GM23248 (cell line): ENCODE measurements at regions not wholly inside any gene's neighbourhood (a gene's known extent, or its start where the extent isn't known, plus 50 kb on each side); places are given as distances from the start of the nearest gene placed in this dataset.

Experiments
- DNase-seq: peaks from one replicate; pipeline ENCODE4 v3.0.0-alpha.2; 2015
- H2AFZ ChIP-seq: fragments of 200-600 bp; sonication (generic); 2 replicates; pipeline ENCODE4 v1.6.1; 2016; ENCODE audit warnings: antibody characterized with exemption
- H3F3A ChIP-seq: fragments of 200-600 bp; sonication (generic); 2 replicates; pipeline ENCODE4 v1.6.1; 2016; ENCODE audit warnings: mild to moderate bottlenecking, antibody characterized with exemption, mixed run types; ENCODE audit not compliant: insufficient read depth
- H3K27ac ChIP-seq: fragments of 200-600 bp; sonication (generic); 2 replicates; pipeline ENCODE4 v1.5.1; 2016; ENCODE audit warnings: mild to moderate bottlenecking
- H3K27me3 ChIP-seq: fragments of 200-600 bp; sonication (generic); replicated peaks from 2 replicates; pipeline ENCODE4 v1.6.1; 2016; ENCODE audit warnings: mild to moderate bottlenecking; ENCODE audit not compliant: insufficient read depth
- H3K36me3 ChIP-seq: fragments of 200-600 bp; sonication (generic); 2 replicates; pipeline ENCODE4 v1.6.1; 2016; ENCODE audit warnings: low read depth, mild to moderate bottlenecking
- H3K4me1 ChIP-seq: fragments of 200-600 bp; sonication (generic); 2 replicates; pipeline ENCODE4 v1.6.1; 2016; ENCODE audit warnings: mild to moderate bottlenecking; ENCODE audit not compliant: insufficient read depth
- H3K4me2 ChIP-seq: fragments of 200-600 bp; sonication (generic); one replicate; pipeline ENCODE4 v1.6.1; 2016; ENCODE audit warnings: mild to moderate bottlenecking; ENCODE audit not compliant: unreplicated experiment
- H3K4me3 ChIP-seq: fragments of 200-600 bp; sonication (generic); 2 replicates; pipeline ENCODE4 v1.5.1; 2016; ENCODE audit warnings: mild to moderate bottlenecking
- H3K79me2 ChIP-seq: fragments of 200-600 bp; sonication (generic); 2 replicates; pipeline ENCODE4 v1.6.1; 2016; ENCODE audit warnings: mild to moderate bottlenecking; ENCODE audit not compliant: insufficient read depth
- H3K9ac ChIP-seq: fragments of 200-600 bp; sonication (generic); 2 replicates; pipeline ENCODE4 v1.6.1; 2016; ENCODE audit warnings: mild to moderate bottlenecking
- H3K9me2 ChIP-seq: fragments of 200-600 bp; sonication (generic); 2 replicates; pipeline ENCODE4 v1.6.1; 2016; ENCODE audit warnings: mixed run types, mild to moderate bottlenecking, moderate library complexity; ENCODE audit not compliant: insufficient read depth
- H3K9me3 ChIP-seq: fragments of 200-600 bp; sonication (generic); one replicate; pipeline ENCODE4 v1.6.1; 2017; ENCODE audit warnings: low read depth
- H4K20me1 ChIP-seq: fragments of 200-600 bp; sonication (generic); 2 replicates; pipeline ENCODE4 v1.6.0; 2016; ENCODE audit not compliant: insufficient read depth
- EZH2 ChIP-seq: fragments of 200-600 bp; sonication (generic); IDR thresholded peaks from 2 replicates; pipeline ENCODE4 v1.6.1; 2018; ENCODE audit warnings: antibody characterized with exemption, mild to moderate bottlenecking; ENCODE audit not compliant: insufficient read depth, poor library complexity, severe bottlenecking
- EZH2phosphoT487 ChIP-seq: fragments of 200-600 bp; sonication (generic); IDR thresholded peaks from 2 replicates; pipeline ENCODE4 v1.6.1; 2018; ENCODE audit warnings: antibody characterized with exemption, moderate library complexity, mild to moderate bottlenecking, low read depth; ENCODE audit not compliant: insufficient read depth
- WGBS, 2 experiments: methylation state at CpG; one replicate each; pipeline ENCODE4 v1.1.6; 2015 to 2017; ENCODE audit warnings: low lambda C conversion rate in 2 of 2, low coverage in 1 of 2; ENCODE audit errors: missing lambda C conversion rate in 2 of 2; 5-methylcytosine and 5-hydroxymethylcytosine counted together
- in situ Hi-C: fragments of 300-500 bp; cut with MboI; formaldehyde crosslinking; loops from 2 replicates; pipeline ENCODE4 v1.15.0; 2020

GRCh38 chr12:77569876-77570275 is 260.8 kb upstream of the NAV3 start:
- Histone ChIP-seq H4K20me1 (no peaks in the 10 kb centered on the region), H3K4me2 (no peak overlapping the region), H3K27me3 (no peaks in the 10 kb centered on the region), H3K9me2 (no peaks in the 10 kb centered on the region), H3K4me1 (no peaks in the 10 kb centered on the region), H2AFZ (no peak overlapping the region), H3K9ac (no peak overlapping the region), H3K79me2 (no peaks in the 10 kb centered on the region), H3K9me3 (no peaks in the 10 kb centered on the region), H3K4me3 (no peak overlapping the region), H3K27ac (no peak overlapping the region), H3F3A (no peaks in the 10 kb centered on the region), H3K36me3 (no peaks in the 10 kb centered on the region)
- WGBS, 2 experiments = 77 to 80% methylated on average over 3 of the region's 3 CpGs
- in situ Hi-C loops = no loop called here
- no peak for TF ChIP-seq EZH2
- TF ChIP-seq EZH2phosphoT487 = no peak
- DNase-seq = no peak

- Histone ChIP-seq H3K9me2 (no peaks in the 10 kb centered on the region), H3K36me3 (no peaks in the 10 kb centered on the region), H3K79me2 (no peaks in the 10 kb centered on the region), H3K9me3 (no peaks in the 10 kb centered on the region), H4K20me1 (no peaks in the 10 kb centered on the region), H3F3A (no peaks in the 10 kb centered on the region), H3K4me3 (no peak overlapping the region), H3K27me3 (no peaks in the 10 kb centered on the region), H3K9ac (no peak overlapping the region), H2AFZ (no peak overlapping the region), H3K4me2 (no peak overlapping the region), H3K4me1 (no peaks in the 10 kb centered on the region), H3K27ac (no peak overlapping the region)
- in situ Hi-C loops = no loop called here
- WGBS, 2 experiments = 87% methylated on average over 6 of the region's 6 CpGs
- no peak for TF ChIP-seq EZH2phosphoT487
- TF ChIP-seq EZH2 = no peak
- DNase-seq = no peak
These were observed 270.0 kb upstream of the NAV3 start for GRCh38 chr12:77560714-77561113.

- 86 to 87% methylated on average over 12 of the region's 12 CpGs for WGBS, 2 experiments
- Histone ChIP-seq H3K9me2 (no peaks in the 10 kb centered on the region), H3K27ac (no peak overlapping the region), H3K4me2 (no peak overlapping the region), H3K9me3 (no peaks in the 10 kb centered on the region), H3K27me3 (no peaks in the 10 kb centered on the region), H4K20me1 (no peaks in the 10 kb centered on the region), H3K79me2 (no peaks in the 10 kb centered on the region), H3K9ac (no peak overlapping the region), H3K4me1 (no peaks in the 10 kb centered on the region), H3K4me3 (no peak overlapping the region), H3K36me3 (no peaks in the 10 kb centered on the region), H2AFZ (no peak overlapping the region), H3F3A (no peaks in the 10 kb centered on the region)
- DNase-seq = no peak
- in situ Hi-C loops = no loop called here
- TF ChIP-seq EZH2 (no peak), EZH2phosphoT487 (no peak)
These were observed 271.2 kb upstream of the NAV3 start for GRCh38 chr12:77559400-77560074.

GRCh38 chr12:77555074-77555473 is 275.6 kb upstream of the NAV3 start:
- Histone ChIP-seq H3K27ac (no peak overlapping the region), H3K9me3 (no peaks in the 10 kb centered on the region), H3K4me2 (no peak overlapping the region), H3K79me2 (no peaks in the 10 kb centered on the region), H3F3A (no peaks in the 10 kb centered on the region), H4K20me1 (no peaks in the 10 kb centered on the region), H2AFZ (no peak overlapping the region), H3K4me1 (no peaks in the 10 kb centered on the region), H3K9me2 (no peaks in the 10 kb centered on the region), H3K4me3 (no peak overlapping the region), H3K27me3 (no peaks in the 10 kb centered on the region), H3K36me3 (no peaks in the 10 kb centered on the region), H3K9ac (no peak overlapping the region)
- TF ChIP-seq EZH2 (no peak), EZH2phosphoT487 (no peak)
- in situ Hi-C loops = no loop called here
- 49 to 57% methylated on average over 4 of the region's 4 CpGs for WGBS, 2 experiments
- no peak for DNase-seq
